ENCODE measurements at regions not wholly inside any gene's neighbourhood (a gene's known extent, or its start where the extent isn't known, plus 50 kb on each side); places are given as distances from the start of the nearest gene placed in this dataset.

- no peak for DNase-seq
Measured at GRCh38 chr12:97097734-97098133, 190.7 kb downstream of the NEDD1 start.

- no peak for DNase-seq
Measured at GRCh38 chr12:97109441-97109840, 202.4 kb downstream of the NEDD1 start.

GRCh38 chr12:97112136-97112535, 205.1 kb downstream of the NEDD1 start:
- no peak for DNase-seq

- DNase-seq = no peak
Measured at GRCh38 chr12:97118796-97119375, 211.8 kb downstream of the NEDD1 start.

GRCh38 chr12:97127061-97127460, 220.0 kb downstream of the NEDD1 start:
- DNase-seq = no peak

GRCh38 chr12:97131220-97131981, 224.3 kb downstream of the NEDD1 start:
- DNase-seq = no peak

- DNase-seq = no peak
Measured at GRCh38 chr12:97132270-97132669, 225.2 kb downstream of the NEDD1 start.

GRCh38 chr12:97134495-97134894, 227.4 kb downstream of the NEDD1 start:
- DNase-seq = no peak

GRCh38 chr12:97140355-97140754, 233.3 kb downstream of the NEDD1 start:
- no peak for DNase-seq

- no peak for DNase-seq
Measured at GRCh38 chr12:97142737-97143410, 235.8 kb downstream of the NEDD1 start.

- peak; percentile 35 to 40 for DNase-seq
Measured at GRCh38 chr12:97148941-97149559, 242.0 kb downstream of the NEDD1 start.

- no peak for DNase-seq
Measured at GRCh38 chr12:97151481-97151880, 244.4 kb downstream of the NEDD1 start.

GRCh38 chr12:97159377-97159776, 252.3 kb downstream of the NEDD1 start:
- DNase-seq = no peak

GRCh38 chr12:97160277-97160676, 253.2 kb downstream of the NEDD1 start:
- DNase-seq = no peak

- DNase-seq = no peak
Measured at GRCh38 chr12:97162173-97162572, 255.1 kb downstream of the NEDD1 start.

GRCh38 chr12:97164936-97165335, 257.9 kb downstream of the NEDD1 start:
- DNase-seq = no peak

- DNase-seq = no peak
Measured at GRCh38 chr12:97167598-97167997, 260.5 kb downstream of the NEDD1 start.

GRCh38 chr12:97168804-97169203, 261.7 kb downstream of the NEDD1 start:
- DNase-seq = no peak

- no peak for DNase-seq
Measured at GRCh38 chr12:97169889-97170567, 263.0 kb downstream of the NEDD1 start.

- DNase-seq = no peak
Measured at GRCh38 chr12:97173688-97174410, 266.8 kb downstream of the NEDD1 start.

- DNase-seq = no peak
Measured at GRCh38 chr12:97177481-97177880, 270.4 kb downstream of the NEDD1 start.

- no peak for DNase-seq
Measured at GRCh38 chr12:97181571-97182265, 274.7 kb downstream of the NEDD1 start.

Measured in CD4-positive, alpha-beta T cell treated with Interleukin-1 beta for 1 hour (primary cell).